Hematopoietic multipotent progenitor cell treated with erythropoietin and hydrocortisone succinate and interleukin-3 and kit ligand, for 15 days (in vitro differentiated cells): ENCODE measurements at regions not wholly inside any gene's neighbourhood (a gene's known extent, or its start where the extent isn't known, plus 50 kb on each side); places are given as distances from the start of the nearest gene placed in this dataset.

Experiments used
- DNase-seq: peaks from one replicate; pipeline ENCODE4 v3.0.0-alpha.2; 2015; ENCODE audit warnings: low spot score

GRCh38 chr3:31384117-31384516 is 148.6 kb upstream of the STT3B start:
- no peak for DNase-seq

DNA sequence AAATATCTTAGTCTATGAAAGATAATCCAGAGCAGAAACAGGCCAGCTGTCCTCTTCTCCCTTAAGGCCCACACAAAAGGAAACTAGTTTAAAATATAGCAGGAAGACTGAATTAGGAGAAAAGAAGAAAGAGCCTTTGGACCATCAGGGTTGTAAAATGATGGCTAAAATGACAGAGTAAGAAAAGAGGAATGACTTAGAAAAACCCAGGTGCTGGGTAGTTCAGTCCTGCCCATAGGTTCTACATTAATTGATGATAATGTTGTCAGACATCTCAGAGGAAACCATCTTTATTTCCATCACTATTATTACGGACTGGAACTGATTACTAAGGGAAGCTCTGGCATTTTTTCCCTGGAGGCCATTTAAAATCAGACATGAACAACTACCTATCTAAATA is 142.8 kb upstream of the STT3B start:
- DNase-seq: no peak

DNA sequence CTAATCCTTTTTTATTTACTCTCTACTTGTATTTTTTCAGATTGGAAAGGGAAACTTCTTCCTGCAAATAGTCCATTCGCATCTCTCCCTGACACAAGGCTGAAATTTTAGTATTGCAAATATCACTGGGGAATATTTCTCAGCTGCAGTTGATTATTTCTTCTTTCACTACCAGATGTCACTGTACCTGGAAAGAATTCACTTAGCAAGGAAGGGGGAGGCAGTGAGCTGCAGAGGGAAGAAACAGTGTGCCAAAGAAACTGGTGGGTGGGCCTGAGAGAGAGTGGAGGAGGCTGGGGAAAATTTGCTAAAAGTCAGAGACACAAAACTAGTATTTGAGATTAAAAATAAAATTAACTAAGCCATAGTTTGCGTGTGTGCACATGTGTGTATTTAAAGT is 142.3 kb upstream of the STT3B start:
- no peak for DNase-seq

DNA sequence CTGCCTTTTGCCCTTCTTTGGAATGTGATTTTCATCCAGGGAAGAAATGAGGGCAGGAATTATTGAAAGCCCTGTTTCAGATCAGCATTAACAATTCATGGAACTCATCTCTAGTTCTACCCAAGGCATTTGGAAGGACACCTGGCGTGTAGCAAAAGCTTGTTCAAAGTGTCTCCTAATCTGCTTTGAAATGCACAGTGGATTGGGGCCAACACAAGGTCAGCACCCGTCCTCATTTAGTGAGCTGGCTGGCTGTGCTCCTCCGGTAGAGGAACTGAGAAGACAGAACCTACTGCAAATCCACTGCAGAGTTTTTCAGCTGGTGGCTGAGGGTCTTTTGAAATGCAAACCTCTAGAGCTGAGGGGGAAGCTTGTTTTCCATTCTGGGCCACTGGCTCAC is 141.6 kb upstream of the STT3B start:
- no peak for DNase-seq

DNA sequence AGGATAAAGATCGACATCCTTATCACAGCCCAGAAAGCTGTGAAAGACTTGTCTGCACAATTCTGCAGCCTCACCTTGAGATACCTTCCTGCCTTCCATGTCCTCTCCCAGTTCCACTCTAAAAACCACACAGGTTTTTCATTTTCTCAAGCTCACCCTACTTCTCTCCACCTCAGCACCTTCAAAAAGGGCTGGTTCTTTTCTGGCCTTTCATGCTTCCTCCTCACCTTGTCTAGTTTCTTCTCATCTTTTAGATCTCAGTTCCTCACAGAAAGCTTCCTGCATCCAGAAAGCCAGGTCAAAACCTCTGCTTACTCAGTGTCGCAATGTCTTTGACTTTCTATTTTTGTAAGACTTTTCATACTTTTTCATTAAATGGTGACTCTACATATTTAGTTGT is 140.2 kb upstream of the STT3B start:
- DNase-seq: no peak

DNA sequence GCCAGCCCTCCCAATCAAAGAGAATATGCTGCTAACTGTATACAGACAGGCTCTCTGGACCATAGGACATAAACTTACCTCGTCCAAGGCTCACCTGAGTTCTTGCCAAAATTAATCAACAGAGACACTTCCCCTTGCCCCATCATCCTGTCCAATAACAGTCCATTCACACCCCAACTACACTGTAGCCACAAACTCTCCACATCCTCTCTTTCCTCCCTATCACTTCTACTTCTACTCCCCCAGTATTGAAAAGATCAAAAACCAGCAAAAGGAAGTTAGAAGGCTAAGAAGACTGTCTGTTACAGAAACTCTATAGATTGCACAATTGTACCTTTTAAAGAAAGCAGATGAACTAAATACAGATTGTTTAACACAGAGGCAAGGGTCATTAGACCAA is 133.5 kb upstream of the STT3B start:
- DNase-seq: no peak

GRCh38 chr3:31402117-31402516 is 130.6 kb upstream of the STT3B start:
- DNase-seq: no peak

GRCh38 chr3:31403197-31403596 is 129.5 kb upstream of the STT3B start:
- no peak for DNase-seq

DNA sequence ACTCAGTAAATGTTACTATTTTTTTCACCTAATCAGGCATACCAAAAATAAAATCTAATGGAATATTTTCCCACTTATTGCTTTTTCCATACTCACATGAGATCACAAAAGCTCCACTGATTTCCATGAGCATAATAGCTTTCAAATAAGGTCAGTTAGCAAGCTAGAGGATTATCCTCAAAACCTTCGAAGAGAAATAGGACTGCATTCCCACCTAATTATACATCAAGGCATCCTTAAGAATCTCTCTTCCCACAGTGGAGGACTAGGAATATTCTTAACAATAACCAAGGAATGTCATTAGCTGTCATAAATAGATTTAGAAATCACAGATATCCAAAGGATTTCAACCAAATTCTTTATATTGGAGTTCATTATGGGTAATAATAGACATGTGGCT is 127.9 kb upstream of the STT3B start:
- no peak for DNase-seq

GRCh38 chr3:31405515-31405914 is 127.2 kb upstream of the STT3B start:
- no peak for DNase-seq

GRCh38 chr3:31406896-31407295 is 125.8 kb upstream of the STT3B start:
- DNase-seq: no peak

- DNase-seq: no peak
Observed at GRCh38 chr3:31407665-31408064, 125.1 kb upstream of the STT3B start.

DNA sequence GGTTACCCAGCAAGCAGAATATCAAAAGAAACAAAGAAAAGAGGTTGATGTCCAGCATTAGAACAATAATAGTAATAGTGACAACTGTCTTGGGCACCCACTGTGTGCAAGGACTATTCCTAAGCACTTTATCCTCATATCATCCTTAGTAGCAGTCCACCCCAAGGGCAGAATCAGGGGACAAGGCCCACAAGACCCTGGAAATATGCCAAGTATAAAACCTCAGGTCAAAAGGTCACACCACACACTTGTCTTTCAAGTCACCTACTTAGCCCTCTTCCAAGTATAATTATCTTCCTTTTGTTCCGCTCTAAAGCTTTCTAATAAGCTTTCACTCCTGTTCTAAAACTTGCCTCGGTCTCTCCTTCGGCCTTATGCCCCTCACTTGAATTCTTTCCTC is 124.0 kb upstream of the STT3B start:
- no peak for DNase-seq

DNA sequence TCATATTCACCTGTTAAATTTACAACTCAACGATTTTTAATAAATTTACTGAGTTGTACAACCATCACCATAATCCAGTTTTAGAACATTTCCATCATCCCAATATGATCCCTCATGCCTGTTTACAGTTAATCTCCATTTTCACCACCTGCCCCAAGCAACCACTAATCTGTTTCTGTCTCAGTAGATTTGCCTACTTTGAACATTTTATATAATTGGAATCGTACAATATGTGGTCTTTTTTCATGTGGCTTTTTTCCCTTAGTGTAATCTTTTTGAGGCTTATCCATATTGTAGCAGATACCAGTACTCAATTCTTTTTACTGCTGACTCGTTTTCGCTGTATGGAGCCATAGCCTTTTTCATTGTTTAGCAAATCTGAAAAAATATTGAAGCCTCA is 123.3 kb upstream of the STT3B start:
- DNase-seq: no peak

- no peak for DNase-seq
Observed at GRCh38 chr3:31409866-31410265, 122.9 kb upstream of the STT3B start.

DNA sequence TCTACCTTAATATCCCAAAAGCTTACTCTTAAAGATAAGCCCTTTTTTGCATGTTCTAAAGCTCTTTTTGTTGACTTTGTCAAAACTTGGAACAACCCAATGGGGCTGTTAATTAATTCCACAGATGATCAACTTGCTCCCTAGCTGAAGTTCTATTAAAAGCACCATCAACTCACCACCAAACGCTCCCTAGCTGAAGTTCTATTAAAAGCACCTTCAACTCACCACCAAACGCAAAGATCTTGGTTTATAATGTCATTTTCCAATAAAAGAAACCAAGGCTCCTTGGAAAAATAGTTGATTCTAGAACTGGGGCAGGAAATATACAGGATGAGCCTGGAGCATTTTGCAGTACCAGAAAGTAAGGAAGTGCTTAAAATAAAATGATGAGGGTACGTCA is 122.3 kb upstream of the STT3B start:
- DNase-seq: no peak

DNA sequence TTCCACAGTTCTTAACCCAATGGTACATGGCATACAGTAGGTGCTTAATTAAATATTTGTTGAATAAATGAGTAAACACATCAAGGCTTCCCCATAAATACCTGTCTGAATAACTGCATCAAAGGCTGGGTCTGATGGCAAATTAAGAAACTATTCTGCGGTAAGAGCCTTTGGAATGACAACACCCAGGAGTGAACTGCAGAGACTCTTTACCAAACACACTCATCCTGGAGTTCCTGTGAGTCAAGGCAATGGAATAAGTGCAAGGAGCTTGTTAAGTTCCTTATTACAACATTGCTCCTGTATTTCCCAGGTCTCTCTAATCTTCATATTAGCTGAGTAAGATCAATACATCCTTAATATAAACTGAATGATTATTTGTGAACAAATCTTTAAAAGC is 119.9 kb upstream of the STT3B start:
- no peak for DNase-seq

GRCh38 chr3:31413515-31413914 is 119.2 kb upstream of the STT3B start:
- no peak for DNase-seq

DNA sequence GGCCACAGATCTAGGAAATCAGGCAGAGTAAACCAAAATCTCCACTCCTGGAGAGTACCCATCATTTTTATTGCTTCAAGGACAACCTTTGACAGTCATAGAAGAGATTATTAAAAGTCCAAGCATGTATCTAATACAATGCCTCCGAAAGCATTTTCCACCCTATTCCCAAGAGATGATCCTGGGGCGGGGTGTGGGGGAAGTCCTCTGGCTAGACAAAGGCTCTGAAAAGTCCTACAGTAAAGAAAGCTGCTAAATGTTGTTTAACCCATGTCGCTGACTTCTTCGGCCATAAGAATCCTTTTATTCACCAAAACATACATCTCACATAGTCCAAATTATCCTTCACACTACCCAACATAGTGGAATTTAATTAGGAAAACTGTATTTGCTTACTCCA is 115.7 kb upstream of the STT3B start:
- no peak for DNase-seq

GRCh38 chr3:31417486-31417885 is 115.2 kb upstream of the STT3B start:
- no peak for DNase-seq

DNA sequence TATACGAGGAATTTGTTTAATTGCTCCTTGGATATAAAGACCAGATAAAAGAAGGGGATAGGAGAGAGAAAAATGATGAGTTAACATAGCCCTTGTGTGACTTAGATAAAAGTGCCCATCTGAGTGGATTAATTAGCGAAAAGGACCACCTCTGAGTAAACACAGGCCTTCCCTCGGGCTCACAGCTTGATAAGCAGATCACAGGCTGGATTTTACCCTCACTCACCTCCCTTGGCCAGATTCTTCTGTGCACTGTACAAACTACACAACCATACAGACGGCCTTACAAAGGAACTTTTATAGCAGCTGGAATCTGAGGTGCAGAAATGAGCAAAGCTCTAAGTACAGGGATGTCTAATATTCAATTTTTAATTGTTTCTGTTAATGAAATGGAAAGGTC is 112.4 kb upstream of the STT3B start:
- DNase-seq: no peak

DNA sequence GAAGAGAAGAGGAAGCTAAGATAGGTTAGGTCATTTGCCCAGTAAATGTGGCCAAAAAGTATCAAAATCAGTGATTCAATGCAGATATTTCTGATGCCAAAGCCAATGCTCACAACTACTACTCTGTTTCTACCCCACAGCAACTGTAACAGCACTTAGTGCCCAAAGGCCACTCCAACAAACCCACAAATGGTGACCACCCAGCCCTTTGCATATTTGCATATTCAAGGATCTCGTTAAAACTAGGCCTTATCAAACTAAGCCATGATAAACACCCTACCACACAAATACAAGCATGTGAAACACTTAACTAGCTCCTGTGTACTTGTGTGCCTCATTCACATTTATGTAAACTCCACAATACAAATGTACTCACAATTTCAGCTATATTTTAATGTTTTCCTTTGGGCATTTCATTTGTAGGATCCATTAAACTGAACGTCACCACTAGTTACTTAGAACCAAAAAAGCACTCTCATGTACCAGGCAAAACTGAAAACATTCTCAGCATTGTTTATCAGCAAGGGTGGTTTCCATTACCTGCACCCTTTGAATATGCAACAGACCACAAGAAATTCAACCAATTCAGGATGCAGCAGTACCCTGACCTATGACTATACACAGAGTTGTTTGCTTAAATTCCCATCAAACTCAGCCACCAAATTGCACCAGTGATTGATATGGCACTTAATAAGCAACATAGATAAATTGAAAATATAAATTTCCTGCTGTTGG is 111.2 kb upstream of the STT3B start:
- DNase-seq: no peak

DNA sequence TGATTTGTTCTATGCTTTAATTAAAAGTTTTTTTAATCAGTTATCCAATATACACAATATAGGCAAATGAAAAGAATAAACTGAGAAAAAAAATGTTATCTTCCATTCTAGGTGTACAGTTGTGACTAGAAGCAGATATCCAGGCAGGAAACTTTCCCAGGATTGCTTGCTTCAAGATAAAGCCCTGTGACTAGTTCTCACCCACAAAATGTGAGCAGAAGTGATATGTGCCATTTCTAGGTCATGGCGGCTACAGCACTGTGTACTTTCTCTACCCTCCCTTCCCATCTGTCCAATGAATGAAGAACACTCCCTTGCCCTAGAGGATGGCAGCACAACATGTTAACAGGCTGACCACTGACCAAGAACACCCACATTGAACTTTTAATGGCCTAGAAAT is 110.5 kb upstream of the STT3B start:
- DNase-seq: no peak

- no peak for DNase-seq
Observed at GRCh38 chr3:31423482-31423881, 109.2 kb upstream of the STT3B start.

DNA sequence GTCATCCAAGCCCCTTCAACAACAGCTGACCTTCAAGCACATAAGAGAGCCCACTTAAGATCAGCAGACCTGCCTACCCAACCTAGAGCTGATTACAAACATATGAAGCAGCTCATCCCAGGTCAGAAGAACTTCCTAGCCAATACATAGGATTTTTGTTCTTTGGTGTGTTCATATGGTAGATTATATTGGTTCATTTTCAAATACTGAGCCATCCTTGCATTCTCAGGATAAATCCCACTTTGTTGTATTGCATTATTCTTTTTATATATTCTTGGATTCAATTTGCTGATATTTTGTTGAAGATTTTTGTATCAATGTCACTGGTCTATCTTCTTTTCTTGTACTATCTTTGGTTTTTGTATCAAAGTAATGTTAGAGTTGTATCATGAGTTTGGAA is 107.3 kb upstream of the STT3B start:
- no peak for DNase-seq
